Upper lobe of left lung (tissue), 4 donors: ENCODE measurements at regions not wholly inside any gene's neighbourhood (a gene's known extent, or its start where the extent isn't known, plus 50 kb on each side); places are given as distances from the start of the nearest gene placed in this dataset.

Experiments used
- POLR2AphosphoS5 ChIP-seq, 2 donors: sonication (generic); formaldehyde crosslinking; IDR thresholded peaks; one replicate each; pipeline ENCODE4 v1.5.1; 2017; ENCODE audit warnings: antibody characterized with exemption in 2 of 2
- TF ChIP-seq, protein P1 (sequence below), 6 experiments: fragments of 450-650 bp in 4 of 6; fragments of 200-600 bp in 2 of 6; sonication (generic) in 2 of 6; IDR thresholded peaks; one replicate each; pipeline ENCODE4 v1.5.1; 2016 to 2019; ENCODE audit warnings: antibody characterized with exemption in 6 of 6

DNA sequence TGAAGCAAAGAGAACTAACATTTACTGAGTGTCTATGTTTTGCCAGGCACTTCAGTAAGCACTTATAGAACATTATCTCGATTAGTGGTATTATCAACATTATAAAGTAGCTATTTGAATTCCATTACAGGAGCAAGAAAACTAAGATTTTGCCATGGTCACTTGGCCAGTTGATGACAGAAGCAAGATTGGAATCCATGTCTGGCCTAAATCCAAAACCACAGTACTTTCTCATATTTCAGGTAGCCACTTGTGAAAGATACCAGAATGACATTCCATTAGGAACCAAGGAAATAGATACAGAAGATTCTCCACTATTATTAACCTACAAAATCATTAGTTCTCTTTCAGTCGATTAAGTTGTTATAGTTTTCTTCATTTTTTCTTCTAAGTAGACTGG, 691.0 kb upstream of the API5 start:
- TF ChIP-seq, protein P1, sequence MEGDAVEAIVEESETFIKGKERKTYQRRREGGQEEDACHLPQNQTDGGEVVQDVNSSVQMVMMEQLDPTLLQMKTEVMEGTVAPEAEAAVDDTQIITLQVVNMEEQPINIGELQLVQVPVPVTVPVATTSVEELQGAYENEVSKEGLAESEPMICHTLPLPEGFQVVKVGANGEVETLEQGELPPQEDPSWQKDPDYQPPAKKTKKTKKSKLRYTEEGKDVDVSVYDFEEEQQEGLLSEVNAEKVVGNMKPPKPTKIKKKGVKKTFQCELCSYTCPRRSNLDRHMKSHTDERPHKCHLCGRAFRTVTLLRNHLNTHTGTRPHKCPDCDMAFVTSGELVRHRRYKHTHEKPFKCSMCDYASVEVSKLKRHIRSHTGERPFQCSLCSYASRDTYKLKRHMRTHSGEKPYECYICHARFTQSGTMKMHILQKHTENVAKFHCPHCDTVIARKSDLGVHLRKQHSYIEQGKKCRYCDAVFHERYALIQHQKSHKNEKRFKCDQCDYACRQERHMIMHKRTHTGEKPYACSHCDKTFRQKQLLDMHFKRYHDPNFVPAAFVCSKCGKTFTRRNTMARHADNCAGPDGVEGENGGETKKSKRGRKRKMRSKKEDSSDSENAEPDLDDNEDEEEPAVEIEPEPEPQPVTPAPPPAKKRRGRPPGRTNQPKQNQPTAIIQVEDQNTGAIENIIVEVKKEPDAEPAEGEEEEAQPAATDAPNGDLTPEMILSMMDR (IDR thresholded peaks at IDR 0.05): no peak
- no peak for TF ChIP-seq POLR2AphosphoS5 (IDR thresholded peaks at IDR 0.05)
